GM12878 (cell line): ENCODE measurements at regions not wholly inside any gene's neighbourhood (a gene's known extent, or its start where the extent isn't known, plus 50 kb on each side); places are given as distances from the start of the nearest gene placed in this dataset.

Experiments used
- ATAC-seq: fragments of 200-7000 bp; cut with Tn5 transposase; 3 replicates; pipeline ENCODE4 v1.9.1; 2020; ENCODE audit warnings: mild to moderate bottlenecking, moderate library complexity
- BruUV-seq: library from RNA; stranded (reverse); fragments of 400-500 nt; replicated peaks from 2 replicates; lab custom pipeline; 2021; lab: Mats Ljungman, UMichigan
- CTCF ChIA-PET: fragments of 300-600 bp; sonication (Branson Sonifier 250); formaldehyde crosslinking; extraction: SDS; loops from one replicate; lab custom pipeline; 2021; ENCODE audit warnings: inconsistent platforms; lab: Yijun Ruan, JAX
- POLR2A ChIA-PET: fragments of 350-600 bp; formaldehyde crosslinking; extraction: SDS; loops from one replicate; lab custom pipeline; 2021; ENCODE audit warnings: inconsistent platforms; lab: Charles Lee
- RAD21 ChIA-PET: fragments of 300-600 bp; sonication (Branson Sonifier 250); formaldehyde crosslinking; loops from one replicate; lab custom pipeline; 2023; ENCODE audit warnings: antibody characterized with exemption; ENCODE audit not compliant: unreplicated experiment; lab: Charles Lee
- SMC1A ChIA-PET: fragments of 300-600 bp; sonication (Branson Sonifier 250); formaldehyde crosslinking; loops from one replicate; lab custom pipeline; 2023; ENCODE audit not compliant: unreplicated experiment, uncharacterized antibody; lab: Charles Lee
- DNase-seq: peaks from one replicate; pipeline ENCODE4 v3.0.0-alpha.2; 2011; ENCODE audit warnings: low read depth, low spot score
- FAIRE-seq: peaks from 3 replicates; lab custom pipeline; 2011; peaks lifted over from hg19 to GRCh38; lab: Jason Lieb, UNC
- H2AFZ ChIP-seq: 2 replicates; pipeline ENCODE4 v1.6.0; 2011; ENCODE audit warnings: low read depth, low read length, control low read depth; ENCODE audit not compliant: control insufficient read depth
- H3K27ac ChIP-seq: 2 replicates; pipeline ENCODE4 v1.5.1; 2011; ENCODE audit warnings: control low read depth; ENCODE audit not compliant: control insufficient read depth, insufficient read depth
- H3K27me3 ChIP-seq, 2 experiments: replicated peaks in 1 of 2; 2 replicates each; pipeline versions ENCODE4 v1.6.0 to v1.6.1; 2011; ENCODE audit warnings: low read length in 1 of 2; ENCODE audit not compliant: control insufficient read depth in 2 of 2, insufficient read depth in 2 of 2
- H3K36me3 ChIP-seq, 2 experiments: 2 replicates each; pipeline ENCODE4 v1.5.1; 2011; ENCODE audit warnings: low read length in 1 of 2; ENCODE audit not compliant: control insufficient read depth in 2 of 2, insufficient read depth in 2 of 2
- H3K4me1 ChIP-seq: 2 replicates; pipeline ENCODE4 v1.6.1; 2011; ENCODE audit warnings: mild to moderate bottlenecking, low read length, moderate library complexity, mixed read lengths; ENCODE audit not compliant: control insufficient read depth, insufficient read depth
- H3K4me2 ChIP-seq: 2 replicates; pipeline ENCODE4 v1.6.0; 2011; ENCODE audit warnings: control low read depth; ENCODE audit not compliant: control insufficient read depth, insufficient read depth
- H3K4me3 ChIP-seq: fragments of 200-600 bp; sonication (generic); 2 replicates; pipeline ENCODE4 v1.5.1; 2016
- H3K79me2 ChIP-seq: 2 replicates; pipeline ENCODE4 v1.6.0; 2011; ENCODE audit warnings: low read length; ENCODE audit not compliant: control insufficient read depth, insufficient read depth
- H3K9ac ChIP-seq: 2 replicates; pipeline ENCODE4 v1.8.0; 2011; ENCODE audit warnings: low read length, control low read depth, mixed read lengths; ENCODE audit not compliant: control insufficient read depth, insufficient read depth
- H3K9me3 ChIP-seq: replicated peaks from 3 replicates; pipeline ENCODE4 v1.5.1; 2011; ENCODE audit warnings: mild to moderate bottlenecking, low read length; ENCODE audit not compliant: control insufficient read depth, insufficient read depth
- H4K20me1 ChIP-seq: 2 replicates; pipeline ENCODE4 v1.6.0; 2011; ENCODE audit not compliant: control insufficient read depth, insufficient read depth
- ATF7 ChIP-seq: fragments of 450-650 bp; IDR thresholded peaks from 2 replicates; pipeline ENCODE4 v1.6.1; 2016; ENCODE audit warnings: low read depth, mild to moderate bottlenecking
- BACH1 ChIP-seq: fragments of 450-650 bp; IDR thresholded peaks from 2 replicates; pipeline ENCODE4 v1.6.1; 2017; ENCODE audit warnings: mild to moderate bottlenecking, borderline replicate concordance
- E2F8 ChIP-seq: fragments of 450-650 bp; IDR thresholded peaks from 2 replicates; pipeline ENCODE4 v1.6.1; 2018; ENCODE audit warnings: mild to moderate bottlenecking, low read depth, moderate library complexity; ENCODE audit not compliant: partially characterized antibody
- HDGF ChIP-seq: fragments of 450-650 bp; IDR thresholded peaks from 2 replicates; pipeline ENCODE4 v1.6.1; 2016; ENCODE audit warnings: antibody characterized with exemption
- IRF3 ChIP-seq: fragments of 450-650 bp; IDR thresholded peaks from 2 replicates; pipeline ENCODE4 v1.6.1; 2014; ENCODE audit warnings: mild to moderate bottlenecking
- KDM1A ChIP-seq: fragments of 200-600 bp; sonication (generic); IDR thresholded peaks from 2 replicates; pipeline ENCODE4 v1.6.1; 2016; ENCODE audit warnings: borderline replicate concordance
- MTA3 ChIP-seq: IDR thresholded peaks from 2 replicates; pipeline ENCODE4 v1.6.1; 2012; ENCODE audit warnings: low read length, inconsistent platforms, borderline replicate concordance
- NFIC ChIP-seq: IDR thresholded peaks from 2 replicates; pipeline ENCODE4 v1.6.1; 2012; ENCODE audit warnings: low read depth, mild to moderate bottlenecking, inconsistent platforms, low read length, moderate library complexity
- RAD51 ChIP-seq: fragments of 450-650 bp; IDR thresholded peaks from 2 replicates; pipeline ENCODE4 v1.6.1; 2016; ENCODE audit warnings: moderate library complexity, mild to moderate bottlenecking, inconsistent platforms
- RCOR1 ChIP-seq: conservative IDR thresholded peaks from 2 replicates; pipeline ENCODE4 v1.6.1; 2012; ENCODE audit warnings: low read depth, low read length, improper control_type of control experiment
- SIN3A ChIP-seq: IDR thresholded peaks from 2 replicates; pipeline ENCODE4 v1.6.1; 2012; ENCODE audit warnings: low read depth, low read length, improper control_type of control experiment
- SIX5 ChIP-seq: IDR thresholded peaks from 2 replicates; pipeline ENCODE4 v1.6.1; 2011; ENCODE audit warnings: mild to moderate bottlenecking, low read depth, low read length, moderate library complexity; ENCODE audit not compliant: severe bottlenecking
- SRF ChIP-seq, 2 experiments: IDR thresholded peaks; 2 replicates each; pipeline ENCODE4 v1.6.1; 2011; ENCODE audit warnings: low read depth in 2 of 2, low read length in 2 of 2, mild to moderate bottlenecking in 1 of 2, moderate library complexity in 1 of 2
- USF1 ChIP-seq: IDR thresholded peaks from 2 replicates; pipeline ENCODE4 v1.6.1; 2011; ENCODE audit warnings: borderline replicate concordance, low read depth, mild to moderate bottlenecking, moderate library complexity, mixed read lengths, low read length; ENCODE audit not compliant: insufficient read depth; ENCODE audit errors: extremely low read length
- WGBS: methylation state at CpG from one replicate; pipeline ENCODE4 v1.1.6; 2016; ENCODE audit warnings: low lambda C conversion rate; ENCODE audit not compliant: insufficient replicate concordance, insufficient coverage; ENCODE audit errors: missing lambda C conversion rate; 5-methylcytosine and 5-hydroxymethylcytosine counted together
- in situ Hi-C: fragments of 300-500 bp; cut with MboI; formaldehyde crosslinking; loops from 9 replicates; pipeline ENCODE4 v1.14.3; 2018; ENCODE audit warnings: mixed read lengths
- intact Hi-C: fragments of 100-400 bp; cut with micrococcal nuclease; formaldehyde crosslinking; loops from one replicate; pipeline ENCODE4 v1.14.2; 2022; ENCODE audit not compliant: unreplicated experiment

- no TSS peak for BruUV-seq
- no peaks in the 10 kb centered on the region for H3K79me2 ChIP-seq
- RAD21 ChIA-PET, result no interaction called here
- SMC1A ChIA-PET, result no interaction called here
- WGBS, result 29% methylated on average over 4 of the region's 4 CpGs
- no peaks in the 10 kb centered on the region for H3K36me3 ChIP-seq
- H2AFZ ChIP-seq, result no peak overlapping the region
- POLR2A ChIA-PET, result no interaction called here
- in situ Hi-C loops, result no loop called here
- no peaks in the 10 kb centered on the region for H4K20me1 ChIP-seq
- TF ChIP-seq SIN3A, result no peak
- TF ChIP-seq USF1, result no peak
- no peak overlapping the region for H3K4me2 ChIP-seq
- no peaks in the 10 kb centered on the region for H3K4me1 ChIP-seq
- no peaks in the 10 kb centered on the region for H3K9me3 ChIP-seq
- DNase-seq, result no peak
- intact Hi-C loops, result no loop called here
- no peak for FAIRE-seq
- no peak overlapping the region for H3K27ac ChIP-seq
- CTCF ChIA-PET, result interaction anchor here (0.9 kb wide), 1 partner anchor 10 kb away, joined by 3 read pairs; no protein-coding TSS in a partner anchor
- ATAC-seq, result no peak
- H3K9ac ChIP-seq, result no peak overlapping the region
- no peaks in the 10 kb centered on the region for H3K27me3 ChIP-seq
- no peak overlapping the region for H3K4me3 ChIP-seq
Observed at GRCh38 chr5:175257128-175257846, 186.7 kb downstream of the DRD1 start.

- Histone ChIP-seq H3K9me3 (no peaks in the 10 kb centered on the region), H3K9ac (no peak overlapping the region), H3K79me2 (no peaks in the 10 kb centered on the region), H2AFZ (no peak overlapping the region), H3K27me3 (no peaks in the 10 kb centered on the region), H4K20me1 (no peaks in the 10 kb centered on the region), H3K4me3 (no peak overlapping the region), H3K4me2 (no peak overlapping the region), H3K4me1 (no peaks in the 10 kb centered on the region), H3K36me3 (no peaks in the 10 kb centered on the region), H3K27ac (no peak overlapping the region)
- ATAC-seq (no peak), FAIRE-seq (no peak), DNase-seq (no peak)
- POLR2A ChIA-PET, result no interaction called here
- SMC1A ChIA-PET, result no interaction called here
- no TSS peak for BruUV-seq
- in situ Hi-C loops, result no loop called here
- RAD21 ChIA-PET, result no interaction called here
- WGBS, result 0% methylated on average over 1 of the region's 1 CpG
- intact Hi-C loops, result no loop called here
- CTCF ChIA-PET, result no interaction called here
- TF ChIP-seq RCOR1 (no peak), SRF (IDR thresholded peaks at IDR 0.05; ENCODE audit: low read depth in 2 of 2, low read length in 2 of 2) (no peak), BACH1 (no peak), MTA3 (no peak), SIX5 (no peak), RAD51 (no peak), NFIC (no peak), HDGF (no peak), ATF7 (no peak), KDM1A (no peak), E2F8 (no peak), IRF3 (no peak)
Observed at GRCh38 chr5:175254155-175254554, 189.8 kb downstream of the DRD1 start.
